HG03469 (cell line): ENCODE measurements at regions not wholly inside any gene's neighbourhood (a gene's known extent, or its start where the extent isn't known, plus 50 kb on each side); places are given as distances from the start of the nearest gene placed in this dataset.
"Not testable (repeated sequence)": the region's sequence is repeated elsewhere in the genome, so short reads cannot be mapped to it uniquely, and the experiment has no call there.

Source experiments
- ATAC-seq: cut with Tn5 transposase; IDR thresholded peaks from one replicate; pipeline ENCODE4 v1.9.1; 2021; ENCODE audit warnings: mild to moderate bottlenecking, moderate library complexity, moderate number of reproducible peaks; ENCODE audit not compliant: unreplicated experiment

DNA sequence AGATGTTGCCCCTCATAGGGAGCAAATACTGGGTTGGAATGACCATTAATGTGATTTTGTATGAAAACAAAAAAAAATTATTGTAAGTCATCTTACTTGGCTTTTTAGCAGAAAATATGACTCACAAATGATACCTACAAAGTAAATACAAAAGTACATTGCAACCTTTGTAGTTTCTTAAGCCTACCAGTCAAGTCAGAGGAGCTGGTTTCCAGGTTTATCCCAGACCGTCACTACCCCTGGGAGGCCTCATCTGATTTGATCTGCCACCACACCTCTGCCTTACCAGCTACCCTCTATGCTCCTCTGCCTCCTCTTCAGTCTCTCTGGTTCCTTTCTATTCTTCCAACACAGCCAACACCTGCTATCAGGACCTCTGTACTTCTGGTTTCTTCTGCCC lies 349.9 kb upstream of the CCNH start:
- no peak for ATAC-seq

DNA sequence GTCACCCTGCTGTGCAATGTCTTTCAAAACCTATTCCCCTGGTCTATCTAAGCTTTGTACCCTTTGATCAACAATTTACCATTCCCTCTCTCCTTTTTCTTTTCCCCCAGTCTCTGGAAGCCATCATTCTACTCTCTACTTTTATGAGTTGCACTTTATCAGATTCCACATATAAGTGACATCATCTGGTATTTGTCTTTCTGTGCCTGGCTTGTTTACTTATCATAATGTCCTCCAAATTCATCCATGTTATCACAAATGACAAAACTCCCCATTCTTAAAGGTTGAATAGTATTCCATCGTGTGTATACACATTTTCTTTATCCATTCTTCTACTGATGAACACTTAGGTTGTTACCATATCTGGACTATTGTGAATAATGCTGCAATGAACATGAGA lies 344.2 kb upstream of the CCNH start:
- ATAC-seq = no peak

DNA sequence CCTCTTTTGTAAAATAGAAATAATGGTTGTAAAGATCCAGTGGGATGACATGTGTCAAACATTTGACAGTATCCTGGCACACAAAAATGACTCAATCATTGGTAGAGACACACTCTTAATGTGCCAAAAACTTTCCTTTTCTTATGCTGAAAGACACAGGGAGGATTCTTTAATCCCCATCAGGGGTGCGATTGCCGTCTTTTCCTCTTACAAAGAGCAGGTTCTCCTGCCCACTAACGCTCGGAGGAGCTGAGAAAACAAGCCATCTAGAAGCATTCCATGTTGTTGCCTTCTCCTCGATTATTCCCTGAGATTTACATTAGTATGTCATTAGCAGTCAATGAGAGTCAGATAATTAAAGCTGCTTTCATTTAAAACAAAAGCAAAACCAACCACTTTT lies 342.6 kb upstream of the CCNH start:
- ATAC-seq = no peak

DNA sequence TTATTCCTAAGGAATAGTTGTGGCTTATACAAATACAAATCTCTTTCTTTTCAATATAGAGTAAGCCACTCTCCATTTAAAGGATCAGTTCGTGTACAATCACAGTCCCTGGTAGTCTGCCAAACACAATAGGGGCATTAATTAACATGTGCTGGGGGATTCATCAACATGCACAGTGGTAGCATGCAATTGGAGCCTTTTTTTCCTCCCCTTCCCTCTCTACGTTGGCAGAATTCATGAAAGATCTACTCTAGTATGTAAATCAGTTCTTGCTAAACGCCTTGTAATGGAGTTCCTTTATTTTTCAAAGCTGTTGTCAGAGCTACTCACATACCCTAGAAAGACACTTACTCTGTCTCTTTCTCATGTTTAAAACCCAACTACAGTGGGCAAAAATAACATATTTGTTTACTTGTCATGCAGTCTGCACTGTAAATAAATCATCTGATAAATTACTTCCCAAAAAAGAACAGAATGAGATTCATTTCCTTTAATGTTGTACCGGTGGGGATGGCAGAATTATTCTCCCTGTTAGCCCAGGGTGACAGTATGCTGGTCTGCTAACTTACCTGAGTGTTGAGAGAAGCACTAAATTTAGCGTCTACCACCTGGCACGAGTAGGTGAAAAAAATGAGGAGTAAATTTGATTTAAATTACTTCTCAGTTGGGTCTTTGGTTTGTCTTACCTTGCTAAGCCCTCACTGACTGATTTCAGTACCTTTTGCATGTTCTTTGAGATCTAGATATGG lies 341.5 kb upstream of the CCNH start:
- no peak for ATAC-seq

DNA sequence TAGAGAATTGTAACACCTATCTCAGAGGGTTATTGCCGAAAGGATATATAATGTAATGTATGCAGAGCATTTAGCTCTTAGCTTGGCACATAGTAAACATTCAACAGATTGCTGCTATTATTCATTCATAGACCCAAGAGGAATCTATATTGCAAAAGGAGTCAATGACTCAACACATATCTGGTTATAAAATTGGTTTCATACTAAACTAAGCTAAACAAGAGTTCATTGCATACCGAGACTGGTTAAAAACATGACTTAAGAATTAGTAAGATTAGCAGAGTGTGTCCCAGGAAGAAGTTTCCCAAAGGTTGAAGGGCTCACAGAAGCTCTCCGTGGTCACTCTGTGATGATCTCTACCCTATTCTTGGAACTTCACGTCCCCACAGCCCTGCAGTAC lies 339.6 kb upstream of the CCNH start:
- ATAC-seq = no peak

DNA sequence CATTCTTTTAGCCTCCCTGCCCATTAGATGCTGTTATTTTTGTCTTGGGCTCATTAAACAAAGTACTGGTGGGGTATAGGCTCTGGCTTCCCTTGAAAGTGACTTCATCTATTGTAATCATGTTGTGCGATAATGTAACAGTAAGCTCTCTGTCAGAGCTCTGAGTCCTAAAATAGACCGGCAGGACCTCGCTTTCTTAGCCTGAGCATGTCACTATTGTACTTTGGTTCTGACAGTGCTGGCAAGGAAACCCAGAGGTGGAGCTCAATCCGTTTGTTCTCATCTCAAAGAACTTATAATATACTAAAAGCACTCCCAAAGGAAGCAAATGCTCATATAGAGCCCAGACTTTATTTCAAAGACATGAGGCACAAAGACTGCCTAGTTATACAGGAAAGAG lies 339.1 kb upstream of the CCNH start:
- no peak for ATAC-seq

DNA sequence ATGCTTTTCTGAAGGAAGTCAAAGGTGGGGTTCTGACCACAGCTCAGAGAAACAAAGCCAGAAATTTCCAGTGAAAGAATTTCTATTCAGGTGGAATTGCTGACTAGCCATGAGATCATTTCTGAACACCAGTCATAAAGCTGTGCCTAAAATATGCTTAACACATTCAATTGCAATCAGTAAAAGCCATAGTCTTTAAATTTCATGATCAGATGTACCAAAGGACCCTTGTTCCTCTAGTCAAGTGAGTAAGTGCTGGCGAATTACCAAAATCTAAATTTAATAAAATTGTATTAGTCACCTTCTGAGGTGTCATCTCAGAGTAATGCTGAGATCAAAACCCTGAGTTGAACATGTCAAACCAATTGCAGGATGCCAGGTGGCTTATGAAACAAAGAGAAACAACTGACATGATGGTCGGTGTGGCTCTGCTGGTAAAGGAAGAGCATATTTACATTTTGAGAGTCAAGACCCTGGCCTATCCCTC lies 334.2 kb upstream of the CCNH start:
- ATAC-seq = no peak

DNA sequence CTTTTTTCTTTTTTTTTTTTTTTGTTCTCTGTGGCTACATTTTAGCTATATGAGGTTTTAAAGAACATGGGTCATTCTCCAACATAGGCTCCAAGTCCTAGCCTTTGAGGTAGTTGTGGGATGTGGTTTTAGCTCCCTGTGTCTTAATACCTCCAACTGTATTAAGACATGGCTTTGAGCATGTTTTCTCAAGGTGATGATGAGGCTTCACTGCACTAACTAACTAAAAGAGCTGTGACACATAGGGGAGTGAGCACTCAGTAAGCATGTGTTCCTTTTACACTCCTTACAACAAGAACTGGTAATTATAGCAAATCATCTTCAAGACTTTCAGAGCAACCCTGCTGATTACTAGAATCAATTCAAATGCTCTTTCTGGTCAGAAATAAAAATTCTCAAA lies 333.6 kb upstream of the CCNH start:
- no peak for ATAC-seq

DNA sequence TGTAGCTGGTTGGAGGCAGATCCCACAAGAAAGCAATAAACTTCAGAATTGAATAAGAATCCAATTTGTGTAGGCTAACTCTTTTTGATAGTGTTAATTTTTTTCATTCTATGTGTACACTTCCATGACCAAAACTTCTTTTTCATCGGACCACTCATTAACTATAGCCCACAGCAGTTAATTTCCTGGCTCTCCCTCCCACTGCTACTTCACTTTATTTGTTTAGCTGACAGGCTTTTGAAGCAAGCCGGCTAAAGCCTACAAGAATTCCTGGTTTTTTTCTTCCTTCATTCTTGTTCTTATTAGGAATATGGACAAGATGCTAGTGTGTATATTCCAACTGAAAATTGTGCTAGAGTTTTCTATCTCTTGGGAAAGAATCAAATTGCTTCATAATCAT lies 329.2 kb upstream of the CCNH start:
- no peak for ATAC-seq

DNA sequence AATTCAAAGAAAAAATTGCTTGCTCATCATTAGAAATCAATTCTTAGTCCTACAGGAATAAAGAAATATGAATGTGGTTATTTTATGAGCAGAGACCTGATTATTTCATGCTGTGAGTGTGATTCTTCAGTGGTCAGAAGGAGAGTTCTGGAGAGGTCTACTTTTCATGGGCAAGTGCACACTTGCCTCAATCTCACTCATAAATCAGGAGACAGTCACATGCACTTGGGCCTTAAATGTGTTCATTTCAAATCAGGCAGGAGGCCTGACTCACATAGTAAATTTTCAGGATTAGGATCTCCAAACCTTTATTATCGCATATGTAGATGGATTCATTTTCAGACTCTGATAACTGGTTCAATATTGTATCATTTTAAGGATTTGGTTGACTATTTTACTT lies 323.2 kb upstream of the CCNH start:
- ATAC-seq = no peak

DNA sequence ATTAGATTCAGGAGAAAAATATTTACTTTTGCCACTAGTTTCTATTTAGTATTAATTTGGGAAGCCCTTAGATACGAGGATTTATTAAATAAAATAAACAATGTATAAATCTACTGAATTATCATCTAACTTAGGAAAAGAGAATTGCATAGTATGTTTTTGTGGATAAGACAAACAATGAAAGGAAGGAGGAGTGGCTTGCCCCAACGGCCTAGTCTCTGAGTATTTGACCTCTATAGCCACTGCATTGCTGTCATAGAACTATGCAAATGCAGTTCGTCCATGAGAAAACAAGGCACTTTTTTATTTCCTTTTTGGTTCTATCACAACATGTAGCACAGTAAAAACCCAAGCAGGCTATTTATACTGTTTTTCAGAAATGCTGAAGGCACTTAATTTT lies 321.2 kb upstream of the CCNH start:
- ATAC-seq = no peak

DNA sequence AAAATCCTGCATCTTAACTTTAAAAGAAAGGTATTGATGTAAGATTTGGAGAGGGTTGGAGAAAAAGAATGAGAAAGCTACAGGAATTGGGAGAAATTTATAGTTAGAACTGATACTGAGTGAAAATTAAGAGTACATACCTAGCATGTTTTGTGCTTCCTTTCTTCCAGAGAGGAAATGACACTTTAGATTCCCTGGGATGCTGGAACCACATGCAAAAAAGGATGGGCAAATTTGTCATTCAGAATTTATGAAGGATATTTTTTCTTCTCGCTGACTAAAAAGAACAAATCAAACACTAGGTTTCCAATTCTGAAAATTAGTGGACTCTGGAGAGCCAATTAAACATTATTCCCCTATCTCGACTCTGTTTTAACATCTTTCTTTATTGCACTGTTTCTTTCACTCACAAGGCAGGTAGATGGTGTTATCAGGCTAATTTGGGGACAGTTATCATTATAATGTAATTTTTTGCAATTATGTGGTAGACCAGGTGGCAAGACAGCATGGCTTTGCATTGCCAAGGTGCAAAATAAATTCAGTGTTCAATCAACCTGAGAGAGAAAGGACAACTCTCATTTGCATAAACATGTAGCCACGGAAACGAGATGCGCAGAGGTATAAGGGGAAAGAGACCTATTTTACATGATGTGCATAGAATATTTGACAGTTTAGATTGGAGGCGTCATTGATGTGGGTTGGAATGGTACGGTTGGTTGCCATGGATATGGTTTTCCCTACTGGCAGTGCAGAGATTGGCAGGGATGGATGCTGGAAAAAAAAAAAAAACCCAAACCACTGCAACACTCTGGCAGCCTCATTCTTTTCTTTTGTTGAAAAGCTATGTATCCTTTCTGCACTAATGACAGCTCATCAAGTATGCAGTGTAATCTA lies 320.4 kb upstream of the CCNH start:
- no peak for ATAC-seq

DNA sequence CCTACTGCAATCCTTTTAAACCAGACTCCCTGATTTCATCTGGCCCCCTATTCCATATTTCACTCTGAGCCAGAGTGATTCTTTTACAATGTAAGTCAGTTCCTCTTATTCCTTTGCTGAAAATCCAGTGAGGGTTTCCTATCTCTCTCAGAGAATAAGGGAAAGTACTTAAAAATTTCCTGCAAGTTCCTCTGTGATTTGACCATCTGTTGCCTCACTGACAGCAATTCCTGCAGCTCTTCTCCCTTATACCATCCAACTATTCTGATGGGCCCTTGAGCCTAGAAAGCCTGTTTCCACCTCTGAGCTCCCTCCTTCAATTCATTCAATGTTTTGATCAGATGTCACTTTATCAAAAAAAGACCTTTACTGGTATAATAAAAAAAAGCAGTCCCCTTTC lies 317.1 kb upstream of the CCNH start:
- ATAC-seq = no peak

DNA sequence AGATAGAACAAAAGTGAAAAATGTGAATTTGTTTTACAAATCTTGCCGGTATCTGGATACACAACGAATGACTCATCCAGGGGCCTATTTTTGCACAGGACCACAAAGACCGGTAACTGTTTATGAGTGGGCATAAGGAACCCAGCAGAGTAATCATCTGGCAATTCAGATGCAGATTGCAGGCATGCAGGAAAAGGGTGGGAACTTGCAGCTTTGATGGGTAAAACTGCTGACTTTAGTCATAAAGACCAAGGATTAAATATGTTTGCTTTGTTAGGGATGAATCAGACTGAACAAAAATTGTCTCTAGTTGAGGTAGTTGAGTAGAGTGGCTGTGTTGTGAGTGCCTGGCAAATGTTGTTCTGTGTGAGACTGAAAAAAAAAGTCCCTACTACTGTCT lies 309.6 kb upstream of the CCNH start:
- ATAC-seq = no peak

DNA sequence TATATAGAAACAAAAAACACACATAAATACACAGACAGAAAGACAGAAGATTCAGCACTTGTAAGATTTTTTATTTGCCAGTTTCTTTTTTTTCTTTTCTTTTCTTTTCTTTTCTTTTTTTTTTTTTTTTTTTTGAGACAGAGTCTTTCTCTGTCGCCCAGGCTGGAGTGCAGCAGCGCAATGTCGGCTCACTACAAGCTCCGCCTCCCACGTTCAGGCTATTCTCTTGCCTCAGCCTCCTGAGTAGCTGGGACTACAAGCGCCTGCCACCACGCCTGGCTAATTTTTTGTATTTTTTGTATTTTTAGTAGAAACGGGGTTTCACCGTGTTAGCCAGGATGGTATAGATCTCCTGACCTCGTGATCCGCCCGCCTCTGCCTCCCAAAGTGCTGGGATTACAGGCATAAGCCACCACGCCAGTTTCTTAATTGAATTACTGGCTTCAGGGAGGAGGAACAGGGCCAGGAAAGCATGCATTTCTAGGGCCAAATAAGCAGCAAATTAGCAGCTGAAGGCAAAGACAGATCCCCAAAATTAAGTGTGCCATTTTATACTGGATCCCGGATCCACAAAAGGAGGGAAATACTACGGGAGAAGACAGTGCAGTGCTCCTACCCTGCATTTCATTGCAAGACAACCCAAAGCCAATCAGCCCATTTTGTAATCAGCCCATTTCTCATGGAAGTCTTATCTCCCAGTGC lies 305.6 kb upstream of the CCNH start:
- ATAC-seq = not testable (repeated sequence)

DNA sequence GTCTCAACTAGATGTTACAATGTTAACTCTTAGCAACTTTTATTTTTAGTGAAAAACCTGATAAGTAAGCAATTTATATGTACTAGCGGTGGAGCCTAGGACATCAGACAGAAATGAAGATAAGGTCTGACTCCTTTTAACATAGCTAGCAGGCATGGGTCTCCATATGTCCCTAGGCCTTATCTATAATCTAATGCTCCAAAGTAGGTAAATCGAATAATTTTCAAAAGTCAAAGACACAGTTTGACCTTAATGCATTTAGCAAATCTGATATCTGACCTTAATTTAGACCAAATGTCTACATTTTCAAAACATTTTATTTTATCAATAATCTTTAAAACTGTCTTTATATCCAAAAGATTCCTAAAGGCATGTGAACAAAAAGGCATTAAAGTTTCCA lies 305.0 kb upstream of the CCNH start:
- no peak for ATAC-seq

DNA sequence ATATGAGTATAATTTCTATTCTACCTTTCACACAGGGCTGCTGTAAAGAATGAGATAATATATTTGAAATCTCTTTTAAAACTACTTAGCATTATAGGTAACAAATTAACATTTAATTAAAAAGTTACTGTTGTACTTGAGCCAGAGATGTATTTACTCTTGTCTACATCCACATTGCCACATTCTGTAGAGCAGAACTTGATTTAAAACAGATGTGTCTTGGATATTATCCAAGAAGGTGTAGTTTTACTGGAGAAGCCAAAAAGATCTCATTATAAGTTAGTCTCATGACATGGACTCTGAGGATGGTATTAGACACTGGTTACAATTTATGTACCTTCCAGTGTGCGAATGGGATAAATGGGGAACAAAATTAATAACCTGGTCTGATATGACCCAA lies 293.1 kb upstream of the CCNH start:
- no peak for ATAC-seq

DNA sequence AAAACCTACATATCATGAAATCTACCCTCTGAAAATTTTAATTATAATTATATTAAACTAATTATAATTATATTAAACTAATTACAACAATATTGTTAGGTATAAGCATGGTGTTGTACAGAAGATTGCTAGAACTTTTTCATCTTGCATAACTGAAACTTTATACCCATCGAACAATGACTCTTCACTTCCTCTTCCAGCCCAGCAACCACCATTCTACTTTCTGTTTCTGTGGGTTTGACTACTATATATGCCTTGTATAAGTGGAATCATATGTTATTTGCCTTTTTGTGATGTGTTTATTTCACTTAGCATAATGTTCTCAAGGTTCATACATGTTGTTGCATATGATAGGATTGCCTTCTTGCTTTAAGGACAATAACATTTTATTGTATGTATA lies 274.2 kb upstream of the CCNH start:
- peak; percentile 96 for ATAC-seq

DNA sequence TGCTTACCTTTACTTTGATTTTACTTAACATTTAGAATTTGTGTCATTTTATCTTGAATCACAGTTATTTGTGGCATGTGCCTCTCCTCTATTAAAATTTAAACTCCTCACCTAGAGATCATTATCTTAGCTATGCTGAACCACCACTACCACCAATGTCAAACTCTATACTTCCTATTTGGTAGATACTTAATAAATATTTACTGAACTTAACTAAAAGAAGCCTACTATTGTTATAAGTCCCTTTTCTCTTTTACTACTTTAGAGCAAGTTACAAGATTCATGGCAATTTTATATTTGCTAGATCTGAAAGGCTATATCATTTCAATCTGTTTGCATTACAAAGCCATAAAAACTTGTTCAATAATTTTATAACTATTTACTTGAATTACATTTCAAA lies 273.3 kb upstream of the CCNH start:
- no peak for ATAC-seq

DNA sequence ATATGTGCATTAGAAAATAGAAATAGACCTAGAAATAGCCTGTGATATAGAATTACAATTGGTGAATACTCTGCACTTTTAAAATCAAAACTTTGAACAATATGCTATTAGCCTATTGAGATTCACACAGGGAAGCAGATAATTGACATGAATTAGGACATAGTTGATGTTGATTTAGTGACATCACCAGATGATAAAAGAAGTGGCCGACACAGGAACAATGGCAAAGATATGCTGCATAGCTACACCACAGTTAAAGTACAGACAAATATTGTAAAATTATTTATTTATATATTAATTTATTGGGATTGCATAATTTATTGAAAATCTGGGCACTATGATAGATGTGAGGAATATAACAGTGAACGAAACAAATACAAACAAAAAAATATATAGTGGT lies 261.5 kb upstream of the CCNH start:
- ATAC-seq = no peak

DNA sequence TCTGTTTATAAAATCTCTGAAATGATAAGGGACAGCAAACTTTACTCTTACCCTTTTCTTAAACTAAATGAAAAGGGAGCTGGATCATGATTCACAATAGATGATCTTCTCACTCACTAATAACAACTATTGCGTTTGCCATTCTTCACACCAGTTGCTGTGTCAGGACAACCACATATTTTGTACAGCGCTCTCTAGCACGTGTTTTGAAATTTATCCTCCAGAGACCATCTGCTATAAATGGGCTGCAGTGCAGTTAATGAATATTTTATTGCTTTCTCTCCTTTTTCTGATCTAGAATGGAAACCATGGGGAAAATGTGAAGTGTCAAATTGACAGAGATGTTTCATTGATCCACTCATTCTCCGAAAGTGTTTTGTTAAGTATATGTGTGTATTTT lies 258.4 kb upstream of the CCNH start:
- no peak for ATAC-seq

DNA sequence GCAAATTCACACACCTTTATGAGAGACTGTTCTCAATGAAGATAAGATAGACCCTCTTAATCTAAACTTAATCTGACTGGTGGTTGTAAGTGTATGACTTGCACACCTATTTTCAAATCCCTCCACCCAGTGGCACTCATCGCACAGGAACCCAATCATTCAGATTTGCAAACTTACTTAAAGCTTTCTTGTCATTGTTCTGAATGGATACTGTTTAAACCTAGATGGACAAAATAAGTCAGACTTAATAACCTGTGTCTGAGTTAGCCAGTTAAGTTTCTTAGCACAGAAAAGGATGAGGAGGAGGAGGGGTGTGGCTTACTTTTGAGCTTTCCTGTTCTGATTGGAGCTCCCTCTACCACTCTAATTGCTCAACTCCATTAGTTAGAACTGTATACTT lies 252.4 kb upstream of the CCNH start:
- ATAC-seq = no peak
